Medulla oblongata (tissue), 1 donor: ENCODE measurements at regions not wholly inside any gene's neighbourhood (a gene's known extent, or its start where the extent isn't known, plus 50 kb on each side); places are given as distances from the start of the nearest gene placed in this dataset.
"Not testable (repeated sequence)": the region's sequence is repeated elsewhere in the genome, so short reads cannot be mapped to it uniquely, and the experiment has no call there.

Experiments used
- DNase-seq: peaks from one replicate; pipeline ENCODE4 v3.0.0-alpha.2; 2015; ENCODE audit errors: extremely low spot score

GRCh38 chr3:150302246-150302645, 105.9 kb upstream of the TSC22D2 start:
- DNase-seq, result no peak

DNA sequence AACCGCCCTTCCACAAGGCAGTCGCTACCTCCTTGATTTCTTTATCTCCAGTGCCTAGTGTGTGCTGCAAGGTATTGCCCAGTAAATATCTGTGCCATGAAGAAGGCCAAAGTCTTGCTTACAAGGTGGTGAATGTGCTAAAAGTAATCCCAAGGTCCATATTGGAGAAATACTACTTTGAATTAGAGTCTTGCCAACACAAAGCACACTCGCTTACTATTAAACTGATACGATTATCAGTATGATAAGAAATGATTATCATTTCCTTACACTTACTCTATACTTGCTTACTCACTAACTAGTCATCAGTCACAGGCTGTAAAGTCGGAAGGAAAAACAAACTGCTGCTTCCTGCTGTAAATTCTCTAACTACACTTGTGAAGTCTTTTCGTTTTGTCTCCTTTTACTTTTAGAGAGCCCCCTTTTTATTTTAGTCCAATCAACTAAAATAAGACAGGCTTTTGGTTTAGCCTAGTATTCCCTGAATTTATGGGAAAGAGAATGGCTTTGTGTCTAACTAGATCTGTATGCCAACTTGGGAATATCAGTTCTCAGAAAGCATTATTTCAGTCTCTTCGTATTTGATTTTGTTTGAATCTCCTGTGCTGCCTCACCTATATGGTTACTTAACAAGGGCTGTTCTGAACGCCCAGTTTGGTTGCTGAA, 107.1 kb upstream of the TSC22D2 start:
- no peak for DNase-seq

DNA sequence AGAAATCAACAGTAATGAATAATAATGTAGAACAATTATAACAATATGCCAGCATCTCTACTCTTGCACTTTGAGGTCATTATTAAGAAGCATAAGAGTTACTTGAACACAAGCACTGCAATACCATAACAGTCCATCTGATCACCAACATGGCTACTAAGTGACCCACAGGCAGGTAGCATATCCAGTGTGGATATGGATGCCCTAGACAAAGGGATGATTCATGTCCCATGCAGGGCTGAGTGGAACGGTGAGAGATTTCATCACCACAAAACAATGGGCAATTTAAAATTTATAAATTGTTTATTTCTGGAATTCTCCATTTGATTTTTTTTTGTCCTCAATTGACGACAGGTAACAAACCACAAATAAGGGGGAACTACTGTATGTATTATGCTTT, 107.7 kb upstream of the TSC22D2 start:
- no peak for DNase-seq

- no peak for DNase-seq
Measured at GRCh38 chr3:150299201-150299600, 108.9 kb upstream of the TSC22D2 start.

- DNase-seq, result no peak
Measured at GRCh38 chr3:150296966-150297365, 111.1 kb upstream of the TSC22D2 start.

DNA sequence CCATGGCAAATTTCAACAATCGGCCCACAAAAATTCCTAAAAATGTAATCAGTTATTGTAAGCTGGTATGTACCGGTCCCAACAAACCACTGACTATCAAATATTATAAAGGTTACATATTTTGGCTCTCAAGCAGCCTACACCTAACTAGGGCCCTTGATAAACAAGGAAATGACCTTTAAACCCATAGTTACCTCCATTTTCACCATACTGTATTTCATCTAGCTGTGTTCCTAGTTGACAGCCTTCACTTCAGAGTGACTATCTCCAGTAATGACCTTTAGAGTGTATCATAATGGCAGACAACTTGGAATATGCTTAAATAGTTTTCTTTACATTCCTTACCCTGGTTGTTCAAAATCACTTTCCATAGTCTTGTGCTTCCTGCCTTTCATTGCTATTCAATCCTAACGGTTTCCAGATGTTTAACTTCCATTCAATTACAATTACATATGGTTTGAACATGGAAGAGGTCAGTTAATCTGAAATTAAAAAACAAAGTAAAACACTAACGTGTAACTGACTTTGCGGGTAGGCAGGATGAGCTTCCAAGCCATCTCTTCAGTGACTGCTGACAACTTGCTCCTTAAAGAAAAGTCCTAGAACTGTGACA, 111.9 kb upstream of the TSC22D2 start:
- DNase-seq, result no peak

DNA sequence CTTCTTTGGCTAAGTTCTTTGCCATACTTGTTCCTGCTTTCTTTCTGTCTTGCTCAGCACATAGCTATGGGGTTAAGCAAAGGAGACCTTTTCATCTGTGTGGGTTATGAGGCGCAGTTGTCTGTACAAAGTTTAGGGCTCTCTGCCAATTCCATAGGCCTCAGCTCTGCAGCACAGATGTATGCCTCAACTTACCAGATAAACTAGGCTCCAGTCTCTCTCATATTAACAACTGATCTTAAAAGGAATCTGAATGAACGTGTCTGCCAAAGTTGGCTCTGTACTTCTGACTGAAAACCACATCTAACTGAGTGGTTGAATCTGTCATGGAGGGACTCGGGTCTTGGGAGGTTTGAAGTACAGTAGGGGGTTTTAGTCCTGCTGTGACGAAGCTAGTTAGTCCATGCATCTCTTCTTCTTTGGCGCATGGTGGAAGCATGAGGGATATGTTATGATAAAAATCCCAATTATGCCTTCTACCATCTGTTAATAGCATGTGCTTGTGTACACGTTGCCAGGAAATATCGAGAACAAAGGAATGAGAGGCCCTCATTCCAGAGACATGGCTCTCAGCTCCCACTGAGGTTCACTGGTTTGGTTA, 114.6 kb upstream of the TSC22D2 start:
- DNase-seq, result no peak

- DNase-seq, result no peak
Measured at GRCh38 chr3:150292891-150293290, 115.2 kb upstream of the TSC22D2 start.

DNA sequence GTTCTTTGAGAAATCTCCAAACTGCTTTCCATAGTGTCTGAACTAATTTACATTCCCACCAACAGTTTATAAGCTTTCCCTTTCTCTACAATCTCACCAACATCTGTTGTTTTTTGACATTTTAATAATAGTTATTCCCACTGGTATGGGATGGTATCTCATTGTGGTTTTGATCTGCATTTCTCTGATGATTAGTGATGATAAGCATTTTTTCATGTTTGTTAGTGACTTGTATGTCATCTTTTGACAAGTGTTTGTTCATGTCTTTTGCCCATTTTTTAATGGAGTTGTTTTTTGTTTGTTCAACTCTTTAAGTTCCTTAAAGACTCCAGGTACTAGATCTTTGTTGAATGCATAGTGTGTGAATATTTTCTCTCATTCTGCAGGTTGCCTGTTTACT, 116.6 kb upstream of the TSC22D2 start:
- DNase-seq, result no peak

DNA sequence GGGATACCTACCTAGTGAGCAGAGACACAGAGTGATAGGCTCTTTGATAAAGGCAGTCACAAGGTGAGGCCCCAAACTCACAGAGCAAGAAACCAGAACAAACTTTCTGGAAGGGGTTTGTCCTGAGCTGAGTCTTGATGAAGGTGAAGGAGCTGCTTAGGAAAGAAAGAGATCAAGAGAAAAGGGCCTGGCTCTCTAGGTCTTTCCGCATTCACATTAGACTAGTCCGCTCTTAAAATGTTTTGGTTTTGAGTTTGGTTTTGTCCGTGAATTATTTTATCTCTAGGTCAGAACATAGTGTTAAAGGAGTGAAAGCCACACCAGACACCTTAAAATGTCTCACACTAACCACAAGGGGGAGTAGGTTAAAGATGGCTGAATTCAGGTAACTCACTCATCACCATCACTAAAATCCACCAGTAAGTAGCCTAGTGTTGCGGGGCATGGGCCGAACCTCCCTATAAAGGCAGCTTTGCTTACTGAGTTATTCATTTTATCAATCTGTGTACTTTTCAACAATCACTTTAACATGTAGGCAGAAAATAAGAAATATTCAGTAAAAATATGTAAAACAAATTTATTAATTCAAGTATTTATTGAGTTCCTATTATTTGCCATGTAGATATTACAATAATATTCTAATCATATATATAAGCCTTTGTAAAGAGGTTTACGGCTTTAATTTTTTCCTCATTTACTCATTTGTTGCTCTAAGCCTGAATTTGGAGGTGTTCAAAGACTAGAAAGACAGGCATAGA, 121.5 kb upstream of the TSC22D2 start:
- DNase-seq, result peak; percentile 3

GRCh38 chr3:150285601-150286000, 122.5 kb upstream of the TSC22D2 start:
- no peak for DNase-seq

DNA sequence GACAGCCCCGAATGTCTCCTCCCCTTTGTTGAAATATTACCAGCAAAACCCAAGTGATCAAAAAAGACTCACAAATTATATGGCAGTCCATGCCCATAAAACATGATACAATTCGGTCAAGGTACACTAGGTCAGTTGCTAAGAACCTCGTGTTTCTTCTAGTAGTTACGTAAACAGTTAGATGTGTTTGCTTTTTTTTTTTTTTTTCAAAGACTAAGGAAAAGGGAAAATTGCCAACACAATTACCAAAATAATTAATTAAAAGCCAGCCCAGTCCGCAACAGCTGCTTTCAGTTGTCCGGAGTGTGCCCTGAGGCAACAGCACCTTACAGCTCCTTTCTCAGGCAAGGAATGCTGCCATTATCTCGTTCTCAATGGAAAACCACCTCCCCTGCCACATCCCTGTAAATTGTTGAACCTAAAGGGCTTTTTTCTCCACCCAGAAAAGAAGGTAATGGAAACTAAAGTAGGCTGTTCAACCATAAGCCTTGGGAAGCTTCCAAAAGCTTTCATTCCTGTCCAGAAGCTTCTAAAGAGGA, 129.2 kb upstream of the TSC22D2 start:
- no peak for DNase-seq

DNA sequence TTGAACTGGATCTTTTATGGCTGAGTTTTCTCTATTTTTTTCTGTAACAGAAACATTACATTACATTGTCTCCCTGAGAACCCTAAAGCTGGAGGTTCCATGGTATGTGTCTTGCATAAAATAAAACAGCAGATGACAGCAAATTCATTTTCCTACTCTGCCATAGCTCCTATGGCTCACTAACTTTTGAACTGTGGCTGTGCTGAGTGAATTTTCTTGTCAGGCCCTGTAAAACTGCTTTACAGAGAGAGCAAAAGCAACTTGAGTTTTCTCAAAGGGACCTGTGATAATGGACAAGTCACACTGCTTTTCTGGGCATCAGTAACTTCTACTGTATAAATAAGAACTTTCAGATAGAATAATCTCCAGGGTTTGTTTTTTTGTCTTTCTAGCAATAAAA, 129.9 kb upstream of the TSC22D2 start:
- DNase-seq, result no peak

- DNase-seq, result no peak
Measured at GRCh38 chr3:150277444-150277843, 130.7 kb upstream of the TSC22D2 start.

- DNase-seq, result no peak
Measured at GRCh38 chr3:150275941-150276340, 132.2 kb upstream of the TSC22D2 start.

- no peak for DNase-seq
Measured at GRCh38 chr3:150274372-150274771, 133.7 kb upstream of the TSC22D2 start.

GRCh38 chr3:150273396-150273795, 134.7 kb upstream of the TSC22D2 start:
- DNase-seq, result no peak

DNA sequence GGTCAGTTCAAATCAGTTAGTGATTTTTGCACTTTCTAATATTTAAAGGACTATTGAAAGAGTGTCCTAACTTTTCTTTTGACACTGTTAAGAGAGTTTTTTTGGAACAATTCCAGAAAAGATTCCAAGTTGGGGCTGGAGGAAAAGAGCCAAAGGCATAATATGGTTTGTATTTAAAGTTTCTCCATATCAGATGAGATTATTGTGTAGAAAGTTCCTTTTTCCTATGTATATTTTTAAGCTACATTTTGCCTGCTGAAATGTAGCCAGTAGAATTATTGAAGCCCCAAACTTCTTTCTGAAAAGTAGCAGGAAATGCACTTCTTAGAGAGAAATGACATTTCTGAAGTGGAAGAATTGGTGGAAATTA, 136.5 kb upstream of the TSC22D2 start:
- no peak for DNase-seq

- no peak for DNase-seq
Measured at GRCh38 chr3:150270883-150271590, 137.1 kb upstream of the TSC22D2 start.

GRCh38 chr3:150270444-150270843, 137.7 kb upstream of the TSC22D2 start:
- not testable (repeated sequence) for DNase-seq

DNA sequence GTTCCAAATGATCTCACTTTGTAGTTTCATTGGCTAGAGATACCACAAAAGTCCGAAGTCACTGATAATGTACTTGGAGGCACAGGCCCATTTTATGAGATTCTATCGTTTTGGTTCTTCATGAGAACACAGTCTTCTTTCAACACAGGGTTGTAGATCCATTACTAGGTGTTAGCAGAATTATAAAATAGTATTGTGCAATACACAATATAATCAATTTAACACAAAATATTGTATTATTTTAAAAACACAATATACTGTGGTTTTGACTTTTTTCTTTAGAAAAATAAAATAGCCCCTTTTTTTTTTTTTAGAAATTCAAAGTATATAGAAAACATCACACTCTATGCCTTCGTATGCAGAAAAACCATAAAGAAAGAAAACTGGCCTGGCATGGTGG, 138.6 kb upstream of the TSC22D2 start:
- DNase-seq, result no peak
